ENCODE measurements at regions not wholly inside any gene's neighbourhood (a gene's known extent, or its start where the extent isn't known, plus 50 kb on each side); places are given as distances from the start of the nearest gene placed in this dataset.
A peak's percentile ranks its signal among the peaks of the same experiment; 100 is the strongest.

- DNase-seq, result no peak
- Histone ChIP-seq H3K36me3 (ENCODE audit: low read depth, missing control alignments) (no peaks in the 10 kb centered on the region), H3K4me1 (peaks cover 12% of the 10 kb centered on the region), H3K9me3 (no peaks in the 10 kb centered on the region), H3K4me3 (no peak overlapping the region), H3K27ac (no peak overlapping the region), H3K27me3 (no peaks in the 10 kb centered on the region)
- intact Hi-C loops (cut with DNase I; ENCODE audit: low total_unique reads), result no loop called here
- WGBS, 2 donors, result 93 to 94% methylated on average over 8 of the region's 8 CpGs
- TF ChIP-seq, protein P1, sequence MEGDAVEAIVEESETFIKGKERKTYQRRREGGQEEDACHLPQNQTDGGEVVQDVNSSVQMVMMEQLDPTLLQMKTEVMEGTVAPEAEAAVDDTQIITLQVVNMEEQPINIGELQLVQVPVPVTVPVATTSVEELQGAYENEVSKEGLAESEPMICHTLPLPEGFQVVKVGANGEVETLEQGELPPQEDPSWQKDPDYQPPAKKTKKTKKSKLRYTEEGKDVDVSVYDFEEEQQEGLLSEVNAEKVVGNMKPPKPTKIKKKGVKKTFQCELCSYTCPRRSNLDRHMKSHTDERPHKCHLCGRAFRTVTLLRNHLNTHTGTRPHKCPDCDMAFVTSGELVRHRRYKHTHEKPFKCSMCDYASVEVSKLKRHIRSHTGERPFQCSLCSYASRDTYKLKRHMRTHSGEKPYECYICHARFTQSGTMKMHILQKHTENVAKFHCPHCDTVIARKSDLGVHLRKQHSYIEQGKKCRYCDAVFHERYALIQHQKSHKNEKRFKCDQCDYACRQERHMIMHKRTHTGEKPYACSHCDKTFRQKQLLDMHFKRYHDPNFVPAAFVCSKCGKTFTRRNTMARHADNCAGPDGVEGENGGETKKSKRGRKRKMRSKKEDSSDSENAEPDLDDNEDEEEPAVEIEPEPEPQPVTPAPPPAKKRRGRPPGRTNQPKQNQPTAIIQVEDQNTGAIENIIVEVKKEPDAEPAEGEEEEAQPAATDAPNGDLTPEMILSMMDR (IDR thresholded peaks at IDR 0.05), result no peak
- no peak for TF ChIP-seq POLR2A (IDR thresholded peaks at IDR 0.05)
These were observed 139.6 kb upstream of the FAM20A start for GRCh38 chr17:68740555-68741447.

DNA sequence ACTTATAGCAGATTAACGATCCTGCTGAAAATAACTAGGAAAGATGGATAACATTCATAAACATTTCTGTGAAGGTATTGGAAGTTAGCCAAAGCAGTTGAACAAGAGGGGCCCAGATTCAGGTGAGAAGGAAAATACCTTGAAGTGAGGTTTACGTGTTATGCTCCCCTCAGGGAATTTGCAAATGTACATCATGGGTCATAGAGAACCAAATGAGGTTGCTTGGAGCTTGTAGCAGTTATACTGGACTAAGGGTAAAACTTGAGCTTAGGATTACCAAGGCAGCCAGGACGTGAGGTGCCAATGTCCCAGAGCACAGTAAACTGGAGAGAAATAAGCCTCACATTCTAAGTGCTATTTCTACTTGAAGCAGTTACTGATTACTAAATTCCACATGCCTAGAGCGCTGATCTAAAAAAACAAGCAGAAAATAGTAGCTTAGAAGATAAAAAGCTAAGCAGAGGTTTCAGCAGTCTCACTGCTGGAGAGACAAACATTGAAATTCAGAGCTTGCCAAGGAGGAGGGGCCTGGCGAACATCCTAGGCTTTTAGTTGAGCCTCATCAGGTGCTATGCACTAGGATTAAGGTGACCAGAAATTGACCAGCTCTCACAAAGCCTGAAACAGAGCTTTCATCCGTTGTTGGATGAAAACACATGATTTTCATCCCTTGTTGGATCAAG is 136.7 kb upstream of the FAM20A start:
- no peaks in the 10 kb centered on the region for H3K27me3 ChIP-seq
- whole genome bisulfite sequencing, 2 donors, result 50 to 51% methylated on average over 6 of the region's 6 CpGs
- peaks cover 38% of the 10 kb centered on the region for H3K4me1 ChIP-seq
- H3K36me3 ChIP-seq (ENCODE audit: low read depth, missing control alignments), result no peaks in the 10 kb centered on the region
- intact Hi-C loops (cut with DNase I; ENCODE audit: low total_unique reads), result no loop called here
- peak; percentile 26 for DNase-seq
- H3K4me3 ChIP-seq, result no peak overlapping the region
- peak overlapping the region in 1 of 2 donors; percentile 17 for H3K27ac ChIP-seq
- H3K9me3 ChIP-seq, result no peaks in the 10 kb centered on the region
- TF ChIP-seq, protein P1 (IDR thresholded peaks at IDR 0.05), result no peak
- TF ChIP-seq POLR2A (IDR thresholded peaks at IDR 0.05), result no peak

DNA sequence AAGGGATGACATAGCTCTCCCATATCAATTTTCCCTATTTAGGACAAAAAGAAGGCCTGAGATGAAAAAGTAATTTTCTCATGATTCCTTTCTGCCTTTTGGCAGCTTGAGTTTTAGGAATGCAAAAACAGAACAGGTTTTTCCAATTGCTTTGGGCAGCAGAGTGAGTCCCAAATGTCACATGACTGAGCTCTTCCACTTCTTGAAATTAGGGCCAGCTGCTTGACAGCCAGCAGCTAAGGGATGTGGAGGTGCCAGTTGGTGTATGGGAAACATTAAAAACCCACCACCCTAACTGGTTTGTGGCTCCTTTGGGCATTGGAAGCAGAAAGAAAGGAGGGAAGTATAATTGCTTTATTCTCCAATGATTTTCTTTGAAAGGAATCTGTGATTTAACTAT is 133.8 kb upstream of the FAM20A start:
- no peak for DNase-seq
- intact Hi-C loops (cut with DNase I; ENCODE audit: low total_unique reads), result no loop called here
- H3K4me1 ChIP-seq, result peaks cover 55% of the 10 kb centered on the region
- H3K9me3 ChIP-seq, result no peaks in the 10 kb centered on the region
- H3K36me3 ChIP-seq (ENCODE audit: low read depth, missing control alignments), result no peaks in the 10 kb centered on the region
- TF ChIP-seq POLR2A (IDR thresholded peaks at IDR 0.05), result no peak
- TF ChIP-seq, protein P1 (IDR thresholded peaks at IDR 0.05), result no peak
- peak overlapping the region; percentile 56 to 87 for H3K27ac ChIP-seq
- H3K4me3 ChIP-seq, result no peak overlapping the region
- no peaks in the 10 kb centered on the region for H3K27me3 ChIP-seq

DNA sequence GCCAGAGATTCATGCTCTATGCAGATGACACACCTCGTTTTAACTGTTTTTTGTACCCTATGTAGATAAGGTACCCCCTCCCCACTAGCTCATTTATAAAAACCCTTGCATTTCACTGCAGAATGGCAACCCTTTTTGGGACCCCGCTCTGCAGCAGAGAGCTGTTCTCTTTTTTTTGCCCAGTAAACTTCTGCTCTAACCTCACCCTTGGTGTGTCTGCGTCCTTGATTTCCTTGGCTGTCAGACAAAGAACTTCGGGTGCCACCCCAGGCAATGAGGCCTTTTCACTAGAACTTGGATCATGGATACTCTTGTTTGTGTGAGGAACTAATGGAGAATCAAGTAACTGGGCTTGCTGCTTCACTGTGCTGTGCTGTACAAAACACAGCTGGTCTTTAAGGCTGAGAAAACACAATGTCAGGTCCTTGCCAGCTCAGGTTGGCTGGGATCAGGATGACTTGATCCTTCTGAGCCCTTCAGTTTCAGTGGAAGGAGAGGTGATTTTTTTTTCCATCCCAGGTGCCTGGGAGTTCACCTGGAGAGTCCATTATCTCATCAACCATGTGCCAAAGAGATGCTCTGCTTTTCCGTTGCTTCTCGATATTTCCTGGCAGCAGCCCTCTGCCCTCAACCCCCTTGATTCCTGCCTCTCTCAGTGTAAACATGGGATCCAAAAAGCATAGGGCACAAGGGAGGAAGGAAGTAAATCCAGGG is 133.2 kb upstream of the FAM20A start:
- peak; percentile 53 for DNase-seq
- H3K27me3 ChIP-seq, result no peaks in the 10 kb centered on the region
- peaks cover 55% of the 10 kb centered on the region for H3K4me1 ChIP-seq
- H3K9me3 ChIP-seq, result no peaks in the 10 kb centered on the region
- H3K36me3 ChIP-seq (ENCODE audit: low read depth, missing control alignments), result no peaks in the 10 kb centered on the region
- 47 to 50% methylated on average over 6 of the region's 6 CpGs for WGBS, 2 donors
- no peak for TF ChIP-seq POLR2A (IDR thresholded peaks at IDR 0.05)
- TF ChIP-seq, protein P1 (IDR thresholded peaks at IDR 0.05), result no peak
- intact Hi-C loops (cut with DNase I; ENCODE audit: low total_unique reads), result no loop called here
- H3K27ac ChIP-seq, result peak overlapping the region; percentile 56 to 87
- no peak overlapping the region for H3K4me3 ChIP-seq

All from testis (tissue), 2 donors.